Mucosa of rectum (tissue), 2 donors: ENCODE measurements at regions not wholly inside any gene's neighbourhood (a gene's known extent, or its start where the extent isn't known, plus 50 kb on each side); places are given as distances from the start of the nearest gene placed in this dataset.
"Not testable (repeated sequence)": the region's sequence is repeated elsewhere in the genome, so short reads cannot be mapped to it uniquely, and the experiment has no call there.

Experiments used
- H3K27ac ChIP-seq, 2 donors: one replicate each; pipeline ENCODE4 v1.7.0; 2013; ENCODE audit warnings: inconsistent platforms in 2 of 2, low read depth in 2 of 2, low read length in 2 of 2
- H3K27me3 ChIP-seq, 2 donors: one replicate each; pipeline ENCODE4 v1.7.0; 2013; ENCODE audit warnings: low read length in 2 of 2; ENCODE audit not compliant: control insufficient read depth in 2 of 2, insufficient read depth in 2 of 2
- H3K36me3 ChIP-seq, 2 donors: one replicate each; pipeline ENCODE4 v1.7.0; 2013; ENCODE audit warnings: low read length in 2 of 2; ENCODE audit not compliant: control insufficient read depth in 2 of 2, insufficient read depth in 2 of 2
- H3K4me1 ChIP-seq, 2 donors: one replicate each; pipeline ENCODE4 v1.7.0; 2013; ENCODE audit warnings: low read length in 2 of 2, mild to moderate bottlenecking in 1 of 2; ENCODE audit not compliant: control insufficient read depth in 2 of 2, insufficient read depth in 2 of 2
- H3K4me3 ChIP-seq, 2 donors: one replicate each; pipeline ENCODE4 v1.7.0; 2013; ENCODE audit warnings: low read length in 2 of 2
- H3K9ac ChIP-seq, 2 donors: one replicate each; pipeline ENCODE4 v1.7.0; 2013; ENCODE audit warnings: low read length in 2 of 2, low read depth in 1 of 2, mild to moderate bottlenecking in 1 of 2
- H3K9me3 ChIP-seq, 2 donors: one replicate each; pipeline ENCODE4 v1.7.0; 2013; ENCODE audit warnings: low read length in 2 of 2; ENCODE audit not compliant: control insufficient read depth in 2 of 2
- donor health status: healthy.
- donor health status: Normal muscosa, but diverticular disease.

- not testable (repeated sequence) for H3K4me3 ChIP-seq, H3K36me3 ChIP-seq, H3K9ac ChIP-seq, H3K27ac ChIP-seq, H3K4me1 ChIP-seq, H3K9me3 ChIP-seq, H3K27me3 ChIP-seq
Observed at GRCh38 chr19:28084659-28085157, 1128.2 kb downstream of the UQCRFS1 start.

- no peak overlapping the region for H3K27ac ChIP-seq
- H3K4me3 ChIP-seq, result no peak overlapping the region
- no peaks in the 10 kb centered on the region for H3K36me3 ChIP-seq
- H3K27me3 ChIP-seq, result no peaks in the 10 kb centered on the region
- H3K9me3 ChIP-seq, result no peaks in the 10 kb centered on the region
- no peaks in the 10 kb centered on the region for H3K4me1 ChIP-seq
- no peak overlapping the region for H3K9ac ChIP-seq
Observed at GRCh38 chr19:28076628-28077027, 1136.3 kb downstream of the UQCRFS1 start.

- no peaks in the 10 kb centered on the region for H3K36me3 ChIP-seq
- H3K27ac ChIP-seq, result no peak overlapping the region
- H3K9me3 ChIP-seq, result no peaks in the 10 kb centered on the region
- no peaks in the 10 kb centered on the region for H3K27me3 ChIP-seq
- no peak overlapping the region for H3K4me3 ChIP-seq
- no peaks in the 10 kb centered on the region for H3K4me1 ChIP-seq
- no peak overlapping the region for H3K9ac ChIP-seq
Observed at GRCh38 chr19:28075229-28075628, 1137.7 kb downstream of the UQCRFS1 start.

- no peaks in the 10 kb centered on the region for H3K9me3 ChIP-seq
- H3K27me3 ChIP-seq, result no peaks in the 10 kb centered on the region
- H3K9ac ChIP-seq, result no peak overlapping the region
- no peak overlapping the region for H3K27ac ChIP-seq
- no peak overlapping the region for H3K4me3 ChIP-seq
- H3K36me3 ChIP-seq, result no peaks in the 10 kb centered on the region
- H3K4me1 ChIP-seq, result no peaks in the 10 kb centered on the region
Observed at GRCh38 chr19:28074773-28075172, 1138.2 kb downstream of the UQCRFS1 start.

- no peaks in the 10 kb centered on the region for H3K4me1 ChIP-seq
- no peaks in the 10 kb centered on the region for H3K27me3 ChIP-seq
- H3K9ac ChIP-seq, result no peak overlapping the region
- H3K27ac ChIP-seq, result no peak overlapping the region
- no peak overlapping the region for H3K4me3 ChIP-seq
- H3K36me3 ChIP-seq, result no peaks in the 10 kb centered on the region
- H3K9me3 ChIP-seq, result no peaks in the 10 kb centered on the region
Observed at GRCh38 chr19:28067882-28068281, 1145.1 kb downstream of the UQCRFS1 start.

GRCh38 chr19:28066988-28067387 lies 1146.0 kb downstream of the UQCRFS1 start:
- H3K9ac ChIP-seq, result no peak overlapping the region

GRCh38 chr19:28066161-28066560 lies 1146.8 kb downstream of the UQCRFS1 start:
- Histone ChIP-seq H3K9me3 (no peaks in the 10 kb centered on the region), H3K27ac (no peak overlapping the region), H3K36me3 (no peaks in the 10 kb centered on the region), H3K4me3 (no peak overlapping the region), H3K9ac (no peak overlapping the region), H3K4me1 (no peaks in the 10 kb centered on the region), H3K27me3 (no peaks in the 10 kb centered on the region)

More at GRCh38 chr19:28066988-28067387, 1146.0 kb downstream of the UQCRFS1 start:
- Histone ChIP-seq H3K27me3 (no peaks in the 10 kb centered on the region), H3K4me1 (no peaks in the 10 kb centered on the region), H3K27ac (no peak overlapping the region), H3K4me3 (no peak overlapping the region), H3K36me3 (no peaks in the 10 kb centered on the region), H3K9me3 (no peaks in the 10 kb centered on the region)

- no peak overlapping the region for H3K9ac ChIP-seq
- no peaks in the 10 kb centered on the region for H3K27me3 ChIP-seq
- no peaks in the 10 kb centered on the region for H3K4me1 ChIP-seq
- no peaks in the 10 kb centered on the region for H3K9me3 ChIP-seq
- H3K27ac ChIP-seq, result no peak overlapping the region
- no peaks in the 10 kb centered on the region for H3K36me3 ChIP-seq
- H3K4me3 ChIP-seq, result no peak overlapping the region
Observed at GRCh38 chr19:28065026-28065425, 1147.9 kb downstream of the UQCRFS1 start.

- Histone ChIP-seq H3K36me3 (no peaks in the 10 kb centered on the region), H3K27me3 (no peaks in the 10 kb centered on the region), H3K4me1 (no peaks in the 10 kb centered on the region), H3K4me3 (no peak overlapping the region), H3K9ac (no peak overlapping the region), H3K27ac (no peak overlapping the region), H3K9me3 (no peaks in the 10 kb centered on the region)
Observed at GRCh38 chr19:28063702-28064101, 1149.2 kb downstream of the UQCRFS1 start.

GRCh38 chr19:28061111-28061510 lies 1151.8 kb downstream of the UQCRFS1 start:
- Histone ChIP-seq H3K9me3 (peaks cover 0 to 2% of the 10 kb centered on the region in 2 donors), H3K27me3 (no peaks in the 10 kb centered on the region), H3K4me1 (no peaks in the 10 kb centered on the region), H3K9ac (no peak overlapping the region), H3K4me3 (no peak overlapping the region), H3K27ac (no peak overlapping the region), H3K36me3 (no peaks in the 10 kb centered on the region)

- H3K9me3 ChIP-seq, H3K36me3 ChIP-seq, H3K9ac ChIP-seq, H3K27me3 ChIP-seq, H3K4me1 ChIP-seq, H3K27ac ChIP-seq, H3K4me3 ChIP-seq: not testable (repeated sequence)
Observed at GRCh38 chr19:28057026-28057425, 1155.9 kb downstream of the UQCRFS1 start.
